GM12864 (cell line): ENCODE measurements at regions not wholly inside any gene's neighbourhood (a gene's known extent, or its start where the extent isn't known, plus 50 kb on each side); places are given as distances from the start of the nearest gene placed in this dataset.

Experiments
- DNase-seq: peaks from one replicate; pipeline ENCODE4 v3.0.0-alpha.2; 2011; ENCODE audit warnings: low read depth
- H3K4me3 ChIP-seq: 2 replicates; pipeline ENCODE4 v1.5.1; 2011; ENCODE audit warnings: mild to moderate bottlenecking, low read depth, low read length, control low read depth
- TF ChIP-seq, protein P1 (sequence below): IDR thresholded peaks from 2 replicates; pipeline ENCODE4 v1.5.1; 2011; ENCODE audit warnings: low read depth, mild to moderate bottlenecking, moderate library complexity, low read length, control low read depth, inconsistent platforms; ENCODE audit errors: missing control alignments

- H3K4me3 ChIP-seq: no peak overlapping the region
- no peak for DNase-seq
- TF ChIP-seq, protein P1, sequence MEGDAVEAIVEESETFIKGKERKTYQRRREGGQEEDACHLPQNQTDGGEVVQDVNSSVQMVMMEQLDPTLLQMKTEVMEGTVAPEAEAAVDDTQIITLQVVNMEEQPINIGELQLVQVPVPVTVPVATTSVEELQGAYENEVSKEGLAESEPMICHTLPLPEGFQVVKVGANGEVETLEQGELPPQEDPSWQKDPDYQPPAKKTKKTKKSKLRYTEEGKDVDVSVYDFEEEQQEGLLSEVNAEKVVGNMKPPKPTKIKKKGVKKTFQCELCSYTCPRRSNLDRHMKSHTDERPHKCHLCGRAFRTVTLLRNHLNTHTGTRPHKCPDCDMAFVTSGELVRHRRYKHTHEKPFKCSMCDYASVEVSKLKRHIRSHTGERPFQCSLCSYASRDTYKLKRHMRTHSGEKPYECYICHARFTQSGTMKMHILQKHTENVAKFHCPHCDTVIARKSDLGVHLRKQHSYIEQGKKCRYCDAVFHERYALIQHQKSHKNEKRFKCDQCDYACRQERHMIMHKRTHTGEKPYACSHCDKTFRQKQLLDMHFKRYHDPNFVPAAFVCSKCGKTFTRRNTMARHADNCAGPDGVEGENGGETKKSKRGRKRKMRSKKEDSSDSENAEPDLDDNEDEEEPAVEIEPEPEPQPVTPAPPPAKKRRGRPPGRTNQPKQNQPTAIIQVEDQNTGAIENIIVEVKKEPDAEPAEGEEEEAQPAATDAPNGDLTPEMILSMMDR: no peak
These were observed 210.0 kb downstream of the KLHL4 start for GRCh38 chrX:87727620-87728019.

DNA sequence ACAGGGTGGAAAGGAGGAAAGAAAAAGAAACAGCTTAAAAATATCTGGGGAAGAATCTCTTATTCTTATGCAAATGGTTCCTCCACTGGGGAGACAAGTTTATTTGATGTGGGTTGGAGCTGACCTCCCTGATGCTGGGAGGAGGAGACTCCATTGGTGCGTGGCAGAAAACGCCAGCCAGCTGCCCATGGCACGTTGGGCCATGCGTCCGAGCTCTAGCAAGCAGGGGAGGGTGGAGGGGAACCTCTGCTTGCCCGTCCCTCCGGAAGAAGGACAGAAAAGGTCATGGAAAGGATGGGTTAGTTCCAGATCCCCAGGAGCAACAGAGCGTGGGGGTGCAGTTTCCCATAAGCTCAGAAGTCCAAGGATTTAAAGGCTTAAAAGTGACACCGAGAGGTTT is 210.4 kb downstream of the KLHL4 start:
- no peak for DNase-seq
- H3K4me3 ChIP-seq: no peak overlapping the region
- TF ChIP-seq, protein P1: no peak

- no peak overlapping the region for H3K4me3 ChIP-seq
- no peak for DNase-seq
These were observed 210.9 kb downstream of the KLHL4 start for GRCh38 chrX:87728459-87728858.

GRCh38 chrX:87732133-87732532 is 214.5 kb downstream of the KLHL4 start:
- no peak overlapping the region for H3K4me3 ChIP-seq
- no peak for DNase-seq
- TF ChIP-seq, protein P1: no peak

More at GRCh38 chrX:87728459-87728858, 210.9 kb downstream of the KLHL4 start:
- TF ChIP-seq, protein P1: no peak

- TF ChIP-seq, protein P1: no peak
- H3K4me3 ChIP-seq: no peak overlapping the region
- DNase-seq: no peak
These were observed 219.0 kb downstream of the KLHL4 start for GRCh38 chrX:87736576-87736975.

DNA sequence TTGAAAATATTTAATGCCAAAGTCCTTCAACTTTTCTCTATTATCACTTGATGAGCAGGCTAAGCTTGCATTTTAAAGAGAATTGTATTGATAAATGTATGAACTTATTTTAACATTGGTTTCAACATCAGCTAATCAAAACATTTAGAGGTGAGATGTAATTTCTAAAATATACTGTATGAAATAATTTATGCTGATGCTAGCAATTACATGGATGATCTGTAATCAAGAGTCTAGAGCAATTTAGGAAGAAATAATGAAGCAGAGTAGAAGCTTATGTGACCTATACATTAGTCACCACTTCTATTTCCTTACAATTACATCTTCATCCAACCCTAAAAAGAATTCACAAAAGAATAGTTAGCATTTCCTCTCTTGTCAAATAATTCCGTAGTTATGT is 226.8 kb downstream of the KLHL4 start:
- DNase-seq: no peak
- TF ChIP-seq, protein P1: no peak
- no peak overlapping the region for H3K4me3 ChIP-seq

- no peak for DNase-seq
- no peak overlapping the region for H3K4me3 ChIP-seq
- TF ChIP-seq, protein P1: no peak
These were observed 237.9 kb downstream of the KLHL4 start for GRCh38 chrX:87755493-87755892.
